ENCODE measurements at regions not wholly inside any gene's neighbourhood (a gene's known extent, or its start where the extent isn't known, plus 50 kb on each side); places are given as distances from the start of the nearest gene placed in this dataset.

DNA sequence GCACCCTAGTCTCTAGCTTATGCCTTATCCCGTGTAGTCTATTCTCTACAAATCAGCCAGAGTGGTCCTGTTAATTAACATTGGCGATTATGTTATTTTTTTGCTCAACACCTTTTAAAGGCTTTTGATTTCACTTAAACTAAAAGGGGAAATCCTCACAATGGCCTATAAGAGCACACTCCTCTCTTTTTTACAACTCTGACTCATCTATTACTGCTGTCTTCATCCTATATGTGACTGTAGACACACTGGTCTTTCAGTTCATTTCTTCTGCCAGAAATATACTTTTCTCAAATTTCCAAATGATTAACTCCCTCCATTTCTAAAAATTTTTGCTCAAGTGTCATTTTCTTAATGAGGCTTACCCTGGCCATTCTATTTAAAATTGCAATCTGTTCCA is 143.4 kb downstream of the NSUN3 start:
- no peak overlapping the region for H3K27ac Mint-ChIP-seq
- no peaks in the 10 kb centered on the region for H3K9me3 ChIP-seq (ENCODE audit: control insufficient read depth in 1 of 2, insufficient read depth in 1 of 2, low read length in 2 of 2)
- no peaks in the 10 kb centered on the region for H3K4me1 ChIP-seq (ENCODE audit: insufficient read depth, low read length)
- no peaks in the 10 kb centered on the region for H3K36me3 ChIP-seq (ENCODE audit: insufficient read depth, low read length)
- POLR2A ChIA-PET: no interaction called here
- CTCF ChIA-PET: no interaction called here
- TF ChIP-seq, protein P1, sequence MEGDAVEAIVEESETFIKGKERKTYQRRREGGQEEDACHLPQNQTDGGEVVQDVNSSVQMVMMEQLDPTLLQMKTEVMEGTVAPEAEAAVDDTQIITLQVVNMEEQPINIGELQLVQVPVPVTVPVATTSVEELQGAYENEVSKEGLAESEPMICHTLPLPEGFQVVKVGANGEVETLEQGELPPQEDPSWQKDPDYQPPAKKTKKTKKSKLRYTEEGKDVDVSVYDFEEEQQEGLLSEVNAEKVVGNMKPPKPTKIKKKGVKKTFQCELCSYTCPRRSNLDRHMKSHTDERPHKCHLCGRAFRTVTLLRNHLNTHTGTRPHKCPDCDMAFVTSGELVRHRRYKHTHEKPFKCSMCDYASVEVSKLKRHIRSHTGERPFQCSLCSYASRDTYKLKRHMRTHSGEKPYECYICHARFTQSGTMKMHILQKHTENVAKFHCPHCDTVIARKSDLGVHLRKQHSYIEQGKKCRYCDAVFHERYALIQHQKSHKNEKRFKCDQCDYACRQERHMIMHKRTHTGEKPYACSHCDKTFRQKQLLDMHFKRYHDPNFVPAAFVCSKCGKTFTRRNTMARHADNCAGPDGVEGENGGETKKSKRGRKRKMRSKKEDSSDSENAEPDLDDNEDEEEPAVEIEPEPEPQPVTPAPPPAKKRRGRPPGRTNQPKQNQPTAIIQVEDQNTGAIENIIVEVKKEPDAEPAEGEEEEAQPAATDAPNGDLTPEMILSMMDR (IDR thresholded peaks at IDR 0.05): no peak
- H3K36me3 Mint-ChIP-seq (ENCODE audit: low read depth): no peaks in the 10 kb centered on the region
- H3K4me3 ChIP-seq (ENCODE audit: low read length): no peak overlapping the region
- H3K27ac ChIP-seq (ENCODE audit: low read depth in 1 of 2, low read length in 2 of 2): no peak overlapping the region
- ATAC-seq (ENCODE audit: poor library complexity): no peak
- H3K4me1 Mint-ChIP-seq (ENCODE audit: low read depth): no peaks in the 10 kb centered on the region
- H3K27me3 ChIP-seq (ENCODE audit: control insufficient read depth in 1 of 2, insufficient read depth in 2 of 2, low read length in 2 of 2): peaks cover 0 to 17% of the 10 kb centered on the region in 2 experiments
- no peak overlapping the region for H3K4me3 Mint-ChIP-seq
- peaks cover 8% of the 10 kb centered on the region for H3K27me3 Mint-ChIP-seq
- intact Hi-C loops (cut with DNase I, micrococcal nuclease): no loop called here
- no peak for DNase-seq
- H3K9me3 Mint-ChIP-seq: peaks cover 2% of the 10 kb centered on the region

DNA sequence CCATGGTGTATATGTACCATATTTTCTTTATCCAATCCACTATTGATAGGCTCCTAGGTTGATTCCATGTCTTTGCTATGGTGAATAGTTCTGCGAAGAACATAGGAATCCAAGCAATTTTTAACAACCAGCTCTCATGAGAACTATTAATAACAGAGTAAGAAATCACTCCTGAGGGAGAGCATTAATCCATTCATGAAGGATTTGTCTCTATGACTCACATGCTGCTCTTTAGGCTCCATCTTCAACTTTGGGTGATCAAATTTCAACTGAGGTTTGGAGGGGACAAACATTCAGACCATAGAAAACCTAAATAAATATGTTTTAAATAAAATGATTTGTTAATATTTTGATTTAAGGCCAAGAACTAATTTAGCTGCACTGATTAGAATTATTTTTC is 147.4 kb downstream of the NSUN3 start:
- Mint-ChIP-seq H3K4me3 (no peak overlapping the region), H3K4me1 (ENCODE audit: low read depth) (no peaks in the 10 kb centered on the region), H3K27ac (no peak overlapping the region), H3K36me3 (ENCODE audit: low read depth) (no peaks in the 10 kb centered on the region), H3K9me3 (no peaks in the 10 kb centered on the region), H3K27me3 (no peaks in the 10 kb centered on the region)
- H3K9me3 ChIP-seq (ENCODE audit: control insufficient read depth in 1 of 2, insufficient read depth in 1 of 2, low read length in 2 of 2): no peaks in the 10 kb centered on the region
- intact Hi-C loops (cut with DNase I, micrococcal nuclease): no loop called here
- no peaks in the 10 kb centered on the region for H3K27me3 ChIP-seq (ENCODE audit: control insufficient read depth in 1 of 2, insufficient read depth in 2 of 2, low read length in 2 of 2)
- H3K36me3 ChIP-seq (ENCODE audit: insufficient read depth, low read length): no peaks in the 10 kb centered on the region
- no peaks in the 10 kb centered on the region for H3K4me1 ChIP-seq (ENCODE audit: insufficient read depth, low read length)
- ATAC-seq (ENCODE audit: poor library complexity) (no peak), DNase-seq (no peak)
- ChIA-PET POLR2A (no interaction called here), CTCF (no interaction called here)
- H3K27ac ChIP-seq (ENCODE audit: low read depth in 1 of 2, low read length in 2 of 2): no peak overlapping the region
- H3K4me3 ChIP-seq (ENCODE audit: low read length): no peak overlapping the region
- TF ChIP-seq, protein P1 (IDR thresholded peaks at IDR 0.05): no peak

- intact Hi-C loops (cut with DNase I, micrococcal nuclease): no loop called here
- no peak overlapping the region for H3K27ac Mint-ChIP-seq
Measured at GRCh38 chr3:94217406-94217805, 154.5 kb downstream of the NSUN3 start.

More at GRCh38 chr3:94217406-94217805, 154.5 kb downstream of the NSUN3 start:
- Mint-ChIP-seq H3K36me3 (ENCODE audit: low read depth) (no peaks in the 10 kb centered on the region), H3K9me3 (no peaks in the 10 kb centered on the region), H3K27me3 (no peaks in the 10 kb centered on the region), H3K4me1 (ENCODE audit: low read depth) (no peaks in the 10 kb centered on the region), H3K4me3 (no peak overlapping the region)
- Histone ChIP-seq H3K9me3 (ENCODE audit: control insufficient read depth in 1 of 2, insufficient read depth in 1 of 2, low read length in 2 of 2) (no peaks in the 10 kb centered on the region), H3K4me3 (ENCODE audit: low read length) (no peak overlapping the region), H3K27me3 (ENCODE audit: control insufficient read depth in 1 of 2, insufficient read depth in 2 of 2, low read length in 2 of 2) (no peaks in the 10 kb centered on the region), H3K27ac (ENCODE audit: low read depth in 1 of 2, low read length in 2 of 2) (no peak overlapping the region), H3K36me3 (ENCODE audit: insufficient read depth, low read length) (no peaks in the 10 kb centered on the region), H3K4me1 (ENCODE audit: insufficient read depth, low read length) (no peaks in the 10 kb centered on the region)
- TF ChIP-seq, protein P1 (IDR thresholded peaks at IDR 0.05): no peak
- CTCF ChIA-PET: no interaction called here
- POLR2A ChIA-PET: no interaction called here
- ATAC-seq (ENCODE audit: poor library complexity) (no peak), DNase-seq (no peak)
